AG09319 (cell line): ENCODE measurements at regions not wholly inside any gene's neighbourhood (a gene's known extent, or its start where the extent isn't known, plus 50 kb on each side); places are given as distances from the start of the nearest gene placed in this dataset.

Experiments used
- DNase-seq: peaks from one replicate; pipeline ENCODE4 v3.0.0-alpha.2; 2010; ENCODE audit warnings: low read depth; ENCODE audit errors: extremely low read depth
- TF ChIP-seq, protein P1 (sequence below): IDR thresholded peaks from 2 replicates; pipeline ENCODE4 v1.5.1; 2011; ENCODE audit warnings: low read depth, mild to moderate bottlenecking, inconsistent platforms, low read length, moderate library complexity

DNA sequence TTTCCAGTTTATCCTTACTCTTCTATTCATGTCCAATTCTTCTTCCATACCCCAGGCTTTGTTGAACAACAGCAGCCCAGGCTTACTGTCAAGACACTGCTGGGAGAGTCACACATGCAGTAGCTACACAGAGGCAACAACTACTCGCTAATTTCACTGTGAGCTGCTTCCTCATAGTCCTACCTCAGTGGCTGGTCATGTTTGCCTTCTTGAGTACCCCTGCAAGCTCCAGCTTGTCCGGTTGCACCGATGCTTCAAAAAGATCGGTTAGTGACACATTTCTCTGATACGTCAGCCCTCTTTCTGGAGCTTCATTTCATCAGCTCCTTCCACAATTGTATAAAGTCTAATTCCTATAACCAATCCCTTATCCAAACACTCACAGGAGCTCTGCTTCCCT is 246.7 kb upstream of the NFIA start:
- TF ChIP-seq, protein P1, sequence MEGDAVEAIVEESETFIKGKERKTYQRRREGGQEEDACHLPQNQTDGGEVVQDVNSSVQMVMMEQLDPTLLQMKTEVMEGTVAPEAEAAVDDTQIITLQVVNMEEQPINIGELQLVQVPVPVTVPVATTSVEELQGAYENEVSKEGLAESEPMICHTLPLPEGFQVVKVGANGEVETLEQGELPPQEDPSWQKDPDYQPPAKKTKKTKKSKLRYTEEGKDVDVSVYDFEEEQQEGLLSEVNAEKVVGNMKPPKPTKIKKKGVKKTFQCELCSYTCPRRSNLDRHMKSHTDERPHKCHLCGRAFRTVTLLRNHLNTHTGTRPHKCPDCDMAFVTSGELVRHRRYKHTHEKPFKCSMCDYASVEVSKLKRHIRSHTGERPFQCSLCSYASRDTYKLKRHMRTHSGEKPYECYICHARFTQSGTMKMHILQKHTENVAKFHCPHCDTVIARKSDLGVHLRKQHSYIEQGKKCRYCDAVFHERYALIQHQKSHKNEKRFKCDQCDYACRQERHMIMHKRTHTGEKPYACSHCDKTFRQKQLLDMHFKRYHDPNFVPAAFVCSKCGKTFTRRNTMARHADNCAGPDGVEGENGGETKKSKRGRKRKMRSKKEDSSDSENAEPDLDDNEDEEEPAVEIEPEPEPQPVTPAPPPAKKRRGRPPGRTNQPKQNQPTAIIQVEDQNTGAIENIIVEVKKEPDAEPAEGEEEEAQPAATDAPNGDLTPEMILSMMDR, result no peak
- no peak for DNase-seq

DNA sequence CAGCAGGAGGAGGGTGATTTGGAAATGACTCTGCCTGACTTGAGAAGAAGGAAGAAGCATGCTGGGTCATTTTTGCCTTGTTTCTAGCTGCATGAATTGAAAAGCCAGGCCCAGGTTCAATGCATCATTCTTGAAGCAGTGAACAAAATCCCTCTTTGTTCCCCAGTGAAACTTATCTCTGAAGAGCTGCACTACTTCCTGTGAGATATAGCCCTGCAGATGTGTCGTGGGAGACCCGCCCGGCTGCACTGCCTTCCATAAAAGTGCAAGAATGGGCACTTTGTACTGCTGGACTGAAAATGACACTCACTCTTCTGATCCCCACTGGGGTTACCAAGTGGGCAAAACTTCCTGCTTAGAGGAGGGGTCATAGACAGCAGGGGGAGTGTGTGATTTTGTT is 249.2 kb upstream of the NFIA start:
- TF ChIP-seq, protein P1, result no peak
- no peak for DNase-seq

DNA sequence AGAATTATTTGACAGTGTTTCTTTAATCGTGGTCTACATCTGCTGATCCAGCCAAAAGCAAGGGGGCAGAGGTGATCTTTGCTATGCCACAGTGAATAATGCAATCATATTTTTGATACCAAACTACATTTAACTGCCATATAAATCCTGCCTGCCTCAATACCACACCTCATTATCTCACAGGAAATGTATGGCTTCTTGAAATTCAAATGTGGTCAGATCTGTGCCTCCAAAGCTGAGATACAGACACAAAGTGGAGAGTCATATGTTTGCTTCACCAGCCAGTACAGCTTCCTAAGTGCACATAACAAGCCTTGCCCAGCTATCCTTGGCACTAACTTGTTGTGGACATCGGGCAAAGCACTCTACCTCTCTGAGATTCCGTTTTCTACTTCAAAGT is 250.0 kb upstream of the NFIA start:
- DNase-seq, result no peak
- TF ChIP-seq, protein P1, result no peak

DNA sequence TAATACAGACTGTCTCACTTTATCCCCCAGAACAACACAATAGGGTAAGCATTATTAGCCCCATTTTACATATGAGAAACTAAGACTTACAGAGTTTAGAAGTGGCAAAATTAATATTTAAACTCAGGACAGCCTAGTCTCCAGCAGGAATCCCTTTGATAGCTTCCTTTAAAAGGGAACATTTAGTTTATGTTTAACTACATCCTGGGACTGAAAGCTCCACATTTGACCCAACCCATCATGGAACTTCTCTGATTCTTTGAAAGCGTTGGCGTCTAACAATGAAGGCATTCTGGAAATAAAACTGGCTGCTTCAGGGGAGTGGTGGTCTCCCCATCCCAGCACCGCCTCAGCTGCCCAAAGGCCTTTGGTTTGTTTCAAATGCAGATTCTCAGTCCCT is 250.6 kb upstream of the NFIA start:
- no peak for DNase-seq

DNA sequence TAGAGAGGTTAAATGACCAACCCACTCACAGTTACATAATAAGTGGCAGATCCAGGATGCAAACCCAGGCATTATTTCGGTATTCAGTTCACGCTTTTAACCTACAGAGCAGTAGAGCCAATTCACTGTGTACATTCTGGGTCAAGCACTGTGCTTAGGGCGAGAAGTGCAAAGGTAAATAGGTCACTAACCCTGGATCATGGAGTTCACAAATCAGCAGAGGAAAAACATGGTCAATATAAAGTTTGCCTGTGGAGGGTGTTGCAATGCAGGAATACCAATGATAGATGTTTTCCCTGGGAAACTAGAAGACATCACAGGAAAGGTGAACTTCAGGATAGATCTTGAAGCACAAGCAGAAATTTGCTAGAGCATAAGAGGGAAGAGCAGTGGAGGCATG is 253.4 kb upstream of the NFIA start:
- TF ChIP-seq, protein P1, result no peak
- no peak for DNase-seq

More for the DNA sequence above, 250.6 kb upstream of the NFIA start:
- TF ChIP-seq, protein P1, result no peak

DNA sequence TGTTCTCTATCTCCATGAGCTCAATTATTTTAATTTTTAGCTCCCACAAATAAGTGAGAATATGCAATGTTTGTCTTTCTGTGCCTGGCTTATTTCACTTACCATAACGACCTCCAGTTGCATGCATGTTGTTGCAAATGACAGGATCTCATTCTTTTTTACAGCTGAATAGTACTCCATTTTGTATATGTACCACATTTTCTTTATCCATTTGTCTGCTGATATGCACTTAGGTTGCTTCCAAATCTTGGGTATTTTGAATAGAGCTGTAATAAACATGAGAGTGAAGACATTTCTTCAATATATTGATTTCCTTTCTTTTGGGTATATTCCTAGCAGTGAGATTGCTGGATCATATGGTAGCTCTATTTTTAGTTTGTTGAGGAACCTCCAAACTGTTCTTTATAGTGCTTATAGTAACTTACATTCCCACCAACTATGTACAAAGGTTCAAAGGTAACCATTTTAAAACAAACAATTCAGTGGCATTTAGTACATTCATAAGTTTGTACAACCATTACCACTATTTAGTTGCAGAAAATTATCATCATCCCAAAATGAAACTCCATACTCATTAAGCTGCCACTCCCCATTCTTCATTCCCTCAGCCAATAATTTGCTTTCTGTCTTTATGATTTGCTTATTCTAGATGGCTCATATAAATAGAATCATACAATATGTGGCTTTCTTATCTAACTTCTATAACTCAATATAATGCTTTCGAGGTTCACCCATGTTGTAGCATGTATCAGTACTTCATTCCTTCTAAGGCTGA is 255.9 kb upstream of the NFIA start:
- TF ChIP-seq, protein P1, result no peak
- no peak for DNase-seq

DNA sequence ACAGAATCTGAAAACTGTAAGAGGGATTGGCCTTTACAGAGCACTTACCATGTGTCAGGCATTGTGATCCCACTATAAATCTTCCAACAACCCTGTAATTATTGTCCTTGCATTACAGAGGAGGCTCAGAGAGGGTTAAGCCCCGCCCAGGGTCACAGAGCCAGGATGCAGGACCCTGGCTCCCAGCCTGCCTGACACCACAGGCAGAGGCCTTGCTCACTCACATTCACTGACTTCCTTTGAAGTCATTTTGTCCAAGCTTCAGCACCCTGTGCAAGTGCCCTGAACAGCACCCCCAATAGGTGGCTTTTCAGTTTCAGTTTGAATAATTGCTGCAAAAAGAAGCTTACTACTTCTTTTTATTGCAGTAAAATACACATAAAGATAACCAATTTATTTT is 256.8 kb upstream of the NFIA start:
- no peak for DNase-seq
- TF ChIP-seq, protein P1, result no peak
